Body of pancreas (tissue), 4 donors: ENCODE measurements at regions not wholly inside any gene's neighbourhood (a gene's known extent, or its start where the extent isn't known, plus 50 kb on each side); places are given as distances from the start of the nearest gene placed in this dataset.

Experiments
- ATAC-seq: fragments of 150-250 bp; one replicate; pipeline ENCODE4 v1.9.1; 2016
- DNase-seq, 4 donors: peaks; one replicate each; pipeline ENCODE4 v3.0.0-alpha.2; 2019
- H3K27ac ChIP-seq, 4 donors: fragments of 200-600 bp; sonication (generic); 1 replicate in 3 of 4; 2 replicates in 1 of 4; pipeline versions ENCODE4 v1.5.1 to v1.6.1; 2016 to 2019; ENCODE audit warnings: mild to moderate bottlenecking in 1 of 4, mixed read lengths in 1 of 4, moderate library complexity in 1 of 4
- H3K27me3 ChIP-seq, 2 donors: fragments of 200-600 bp; sonication (generic); one replicate each; pipeline ENCODE4 v1.6.0; 2016; ENCODE audit warnings: mild to moderate bottlenecking in 1 of 2
- H3K36me3 ChIP-seq, 2 donors: fragments of 200-600 bp; sonication (generic); replicated peaks in 1 of 2; 2 replicates each; pipeline ENCODE4 v1.5.1; 2016; ENCODE audit warnings: low read depth in 2 of 2; ENCODE audit not compliant: insufficient read depth in 1 of 2
- H3K4me1 ChIP-seq: fragments of 200-600 bp; sonication (generic); one replicate; pipeline ENCODE4 v1.6.0; 2016
- H3K4me3 ChIP-seq, 2 donors: fragments of 200-600 bp; sonication (generic); 1 replicate in 1 of 2; 2 replicates in 1 of 2; pipeline ENCODE4 v1.5.1; 2016 to 2019
- H3K9me3 ChIP-seq, 3 donors: fragments of 200-600 bp; sonication (generic); 1 replicate in 2 of 3; 2 replicates in 1 of 3; pipeline ENCODE4 v1.5.1; 2016
- POLR2A ChIP-seq, 3 donors: fragments of 450-650 bp; IDR thresholded peaks; one replicate each; pipeline ENCODE4 v1.6.1; 2016; ENCODE audit warnings: antibody characterized with exemption in 3 of 3, mild to moderate bottlenecking in 2 of 3
- WGBS, 2 donors: methylation state at CpG; one replicate each; pipeline ENCODE4 v1.1.5; 2017; 5-methylcytosine and 5-hydroxymethylcytosine counted together
- intact Hi-C: fragments of 100-400 bp; cut with DNase I; formaldehyde crosslinking; loops from one replicate; pipeline ENCODE4 v1.15.1; 2023
- TF ChIP-seq, protein P1 (sequence below), 7 experiments: fragments of 450-650 bp in 4 of 7; fragments of 200-600 bp in 3 of 7; sonication (generic) in 3 of 7; IDR thresholded peaks; one replicate each; pipeline ENCODE4 v1.5.1; 2016 to 2019; ENCODE audit warnings: antibody characterized with exemption in 7 of 7

DNA sequence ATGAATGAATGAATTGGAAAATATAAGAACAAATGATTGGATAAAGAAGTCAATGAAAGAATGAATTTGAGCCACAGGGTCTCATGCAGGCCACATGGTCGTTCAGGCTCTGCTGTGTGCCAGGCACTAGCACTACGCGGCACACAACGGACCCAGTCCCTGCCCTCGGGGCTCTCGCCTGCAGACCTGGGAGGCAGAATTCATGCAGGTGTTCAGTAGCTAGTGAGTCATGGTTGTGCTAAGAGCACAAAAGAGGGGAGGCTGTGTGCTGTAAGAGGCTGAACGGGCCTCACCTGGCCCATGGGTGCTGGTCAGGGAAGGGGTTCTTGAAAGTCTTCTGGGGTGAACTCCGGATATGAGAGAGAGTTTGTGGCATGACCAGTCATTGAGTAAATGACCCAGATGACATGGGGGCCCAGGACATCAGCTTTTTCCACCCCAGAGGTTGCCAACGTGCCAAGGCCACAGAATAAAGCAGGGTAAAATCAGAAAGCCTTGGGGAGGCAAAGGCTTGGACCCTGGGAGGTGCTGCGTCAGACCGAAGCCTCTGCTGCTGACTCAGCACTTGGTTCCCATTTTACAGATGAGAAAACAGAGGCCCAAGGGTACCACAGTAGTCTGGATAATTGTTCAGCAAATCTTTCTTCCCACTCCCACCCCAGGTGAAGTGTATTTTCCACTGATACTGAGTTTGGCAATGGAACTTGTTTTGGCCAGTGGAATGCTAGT is 264.3 kb upstream of the MVB12B start:
- ATAC-seq, result no peak
- no peak overlapping the region for H3K27ac ChIP-seq
- no peak for DNase-seq
- H3K27me3 ChIP-seq, result peaks cover 0 to 5% of the 10 kb centered on the region in 2 donors
- TF ChIP-seq, protein P1, sequence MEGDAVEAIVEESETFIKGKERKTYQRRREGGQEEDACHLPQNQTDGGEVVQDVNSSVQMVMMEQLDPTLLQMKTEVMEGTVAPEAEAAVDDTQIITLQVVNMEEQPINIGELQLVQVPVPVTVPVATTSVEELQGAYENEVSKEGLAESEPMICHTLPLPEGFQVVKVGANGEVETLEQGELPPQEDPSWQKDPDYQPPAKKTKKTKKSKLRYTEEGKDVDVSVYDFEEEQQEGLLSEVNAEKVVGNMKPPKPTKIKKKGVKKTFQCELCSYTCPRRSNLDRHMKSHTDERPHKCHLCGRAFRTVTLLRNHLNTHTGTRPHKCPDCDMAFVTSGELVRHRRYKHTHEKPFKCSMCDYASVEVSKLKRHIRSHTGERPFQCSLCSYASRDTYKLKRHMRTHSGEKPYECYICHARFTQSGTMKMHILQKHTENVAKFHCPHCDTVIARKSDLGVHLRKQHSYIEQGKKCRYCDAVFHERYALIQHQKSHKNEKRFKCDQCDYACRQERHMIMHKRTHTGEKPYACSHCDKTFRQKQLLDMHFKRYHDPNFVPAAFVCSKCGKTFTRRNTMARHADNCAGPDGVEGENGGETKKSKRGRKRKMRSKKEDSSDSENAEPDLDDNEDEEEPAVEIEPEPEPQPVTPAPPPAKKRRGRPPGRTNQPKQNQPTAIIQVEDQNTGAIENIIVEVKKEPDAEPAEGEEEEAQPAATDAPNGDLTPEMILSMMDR (IDR thresholded peaks at IDR 0.05), result no peak
- no peak for TF ChIP-seq POLR2A (IDR thresholded peaks at IDR 0.05)
- H3K9me3 ChIP-seq, result no peaks in the 10 kb centered on the region
- no peaks in the 10 kb centered on the region for H3K36me3 ChIP-seq
- H3K4me3 ChIP-seq, result no peak overlapping the region
- 72 to 89% methylated on average over 11 of the region's 11 CpGs for WGBS, 2 donors
- no peaks in the 10 kb centered on the region for H3K4me1 ChIP-seq
- intact Hi-C loops, result no loop called here

DNA sequence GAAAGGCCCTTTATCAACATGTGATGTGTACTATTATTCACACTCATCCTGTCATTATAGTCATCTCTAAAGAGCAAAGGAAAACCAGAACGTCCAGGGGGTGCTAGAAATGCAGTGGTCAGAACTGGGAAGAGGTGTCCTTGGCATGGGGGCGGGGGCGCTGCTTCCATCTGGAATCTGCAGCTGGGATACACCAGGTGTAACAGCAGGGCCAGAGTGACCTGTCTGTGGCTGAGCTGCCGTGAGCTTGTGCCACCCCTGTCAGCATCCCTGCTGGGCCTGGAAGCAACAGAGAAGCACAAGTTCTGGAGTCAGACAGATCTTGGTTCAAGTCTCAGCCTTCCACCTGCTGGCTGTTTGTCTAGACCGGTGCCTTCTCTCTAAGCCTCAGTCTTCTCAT is 263.3 kb upstream of the MVB12B start:
- no peak for ATAC-seq
- TF ChIP-seq, protein P1 (IDR thresholded peaks at IDR 0.05), result no peak
- no peak for TF ChIP-seq POLR2A (IDR thresholded peaks at IDR 0.05)
- 74 to 87% methylated on average over 3 to 5 of the region's 5 CpGs for WGBS, 2 donors

DNA sequence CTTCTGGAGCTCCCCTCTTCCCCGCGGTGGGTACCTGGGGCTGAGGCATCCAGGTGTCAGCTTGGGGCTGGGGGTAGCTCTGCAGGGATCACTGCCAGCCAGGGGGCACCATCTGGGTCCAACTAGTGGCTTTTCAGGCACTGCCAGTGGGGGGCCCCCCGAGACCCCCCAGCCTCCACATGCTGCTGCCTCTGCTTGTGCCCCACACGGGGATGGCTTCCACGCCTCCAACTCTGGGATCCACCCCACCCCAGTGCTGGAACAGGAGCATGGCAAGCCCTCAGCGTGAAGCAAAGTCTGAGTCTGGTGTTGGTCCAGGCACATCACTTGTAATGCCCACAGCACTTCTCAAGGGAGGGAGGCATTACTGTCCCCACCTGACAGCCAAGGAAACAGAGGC is 260.5 kb upstream of the MVB12B start:
- no peak for TF ChIP-seq POLR2A (IDR thresholded peaks at IDR 0.05)
- TF ChIP-seq, protein P1 (IDR thresholded peaks at IDR 0.05), result no peak
- DNase-seq, result no peak
- H3K4me3 ChIP-seq, result no peak overlapping the region
- H3K27ac ChIP-seq, result no peak overlapping the region
- H3K4me1 ChIP-seq, result no peaks in the 10 kb centered on the region
- no peak for ATAC-seq
- intact Hi-C loops, result no loop called here
- peaks cover 0 to 5% of the 10 kb centered on the region in 2 donors for H3K27me3 ChIP-seq
- H3K9me3 ChIP-seq, result no peaks in the 10 kb centered on the region
- WGBS, 2 donors, result 43 to 81% methylated on average over 3 to 6 of the region's 6 CpGs
- H3K36me3 ChIP-seq, result no peaks in the 10 kb centered on the region

More for the DNA sequence above, 263.3 kb upstream of the MVB12B start:
- intact Hi-C loops, result no loop called here
- Histone ChIP-seq H3K4me3 (no peak overlapping the region), H3K4me1 (no peaks in the 10 kb centered on the region), H3K27ac (no peak overlapping the region), H3K27me3 (peaks cover 0 to 5% of the 10 kb centered on the region in 2 donors), H3K9me3 (no peaks in the 10 kb centered on the region), H3K36me3 (no peaks in the 10 kb centered on the region)
- no peak for DNase-seq

GRCh38 chr9:126067031-126067734 is 259.4 kb upstream of the MVB12B start:
- intact Hi-C loops, result no loop called here
- no peak for DNase-seq
- H3K9me3 ChIP-seq, result no peaks in the 10 kb centered on the region
- ATAC-seq, result no peak
- no peak overlapping the region for H3K27ac ChIP-seq
- H3K4me1 ChIP-seq, result no peaks in the 10 kb centered on the region
- 37 to 50% methylated on average over 2 to 4 of the region's 4 CpGs for WGBS, 2 donors
- H3K36me3 ChIP-seq, result no peaks in the 10 kb centered on the region
- TF ChIP-seq, protein P1 (IDR thresholded peaks at IDR 0.05), result no peak
- TF ChIP-seq POLR2A (IDR thresholded peaks at IDR 0.05), result no peak
- H3K4me3 ChIP-seq, result no peak overlapping the region
- peaks cover 0 to 5% of the 10 kb centered on the region in 2 donors for H3K27me3 ChIP-seq
